Hepatocyte (in vitro differentiated cells): ENCODE measurements at regions not wholly inside any gene's neighbourhood (a gene's known extent, or its start where the extent isn't known, plus 50 kb on each side); places are given as distances from the start of the nearest gene placed in this dataset.
A peak's percentile ranks its signal among the peaks of the same experiment; 100 is the strongest.

Experiments used
- DNase-seq: peaks from one replicate; pipeline ENCODE4 v3.0.0-alpha.2; 2016; ENCODE audit warnings: low spot score
- H2AFZ ChIP-seq: fragments of 200-600 bp; sonication (generic); 2 replicates; pipeline ENCODE4 v1.6.0; 2016; ENCODE audit warnings: antibody characterized with exemption, mild to moderate bottlenecking
- H3K27ac ChIP-seq: fragments of 200-600 bp; sonication (generic); 2 replicates; pipeline ENCODE4 v1.5.1; 2016; ENCODE audit warnings: mild to moderate bottlenecking
- H3K27me3 ChIP-seq: fragments of 200-600 bp; sonication (generic); 2 replicates; pipeline ENCODE4 v1.6.1; 2016
- H3K36me3 ChIP-seq: fragments of 200-600 bp; sonication (generic); replicated peaks from 2 replicates; pipeline ENCODE4 v1.5.1; 2016; ENCODE audit warnings: low read depth; ENCODE audit not compliant: insufficient read depth
- H3K4me1 ChIP-seq: fragments of 200-600 bp; sonication (generic); 2 replicates; pipeline ENCODE4 v1.5.1; 2016; ENCODE audit warnings: mild to moderate bottlenecking, moderate library complexity; ENCODE audit not compliant: insufficient read depth
- H3K4me2 ChIP-seq: fragments of 200-600 bp; sonication (generic); 2 replicates; pipeline ENCODE4 v1.6.0; 2016
- H3K4me3 ChIP-seq: fragments of 200-600 bp; sonication (generic); 2 replicates; pipeline ENCODE4 v1.5.1; 2016; ENCODE audit warnings: mild to moderate bottlenecking
- H3K79me2 ChIP-seq: fragments of 200-600 bp; sonication (generic); 2 replicates; pipeline ENCODE4 v1.6.0; 2017; ENCODE audit warnings: mild to moderate bottlenecking
- H3K9me2 ChIP-seq: fragments of 200-600 bp; sonication (generic); replicated peaks from 2 replicates; pipeline ENCODE4 v1.6.0; 2017; ENCODE audit warnings: mild to moderate bottlenecking; ENCODE audit not compliant: insufficient read depth
- H3K9me3 ChIP-seq: fragments of 200-600 bp; sonication (generic); 2 replicates; pipeline ENCODE4 v1.5.1; 2016; ENCODE audit warnings: low read depth, mild to moderate bottlenecking
- H4K20me1 ChIP-seq: fragments of 200-600 bp; sonication (generic); 2 replicates; pipeline ENCODE4 v1.6.0; 2016; ENCODE audit warnings: mild to moderate bottlenecking; ENCODE audit not compliant: insufficient read depth, poor library complexity, severe bottlenecking
- EZH2 ChIP-seq: fragments of 200-600 bp; sonication (generic); IDR thresholded peaks from 2 replicates; pipeline ENCODE4 v1.6.1; 2016; ENCODE audit warnings: antibody characterized with exemption, mild to moderate bottlenecking, borderline replicate concordance
- EZH2phosphoT487 ChIP-seq: fragments of 200-600 bp; sonication (generic); IDR thresholded peaks from one replicate; pipeline ENCODE4 v1.6.1; 2018; ENCODE audit warnings: antibody characterized with exemption, mild to moderate bottlenecking, low read depth, moderate library complexity; ENCODE audit not compliant: unreplicated experiment, severe bottlenecking
- WGBS: methylation state at CpG from one replicate; pipeline ENCODE4 v1.1.6; 2016; ENCODE audit warnings: low lambda C conversion rate; ENCODE audit errors: missing lambda C conversion rate; 5-methylcytosine and 5-hydroxymethylcytosine counted together
- TF ChIP-seq, protein P1 (sequence below): fragments of 200-600 bp; sonication (generic); IDR thresholded peaks from 2 replicates; pipeline ENCODE4 v1.5.1; 2016; ENCODE audit warnings: antibody characterized with exemption, mild to moderate bottlenecking; ENCODE audit not compliant: poor library complexity

DNA sequence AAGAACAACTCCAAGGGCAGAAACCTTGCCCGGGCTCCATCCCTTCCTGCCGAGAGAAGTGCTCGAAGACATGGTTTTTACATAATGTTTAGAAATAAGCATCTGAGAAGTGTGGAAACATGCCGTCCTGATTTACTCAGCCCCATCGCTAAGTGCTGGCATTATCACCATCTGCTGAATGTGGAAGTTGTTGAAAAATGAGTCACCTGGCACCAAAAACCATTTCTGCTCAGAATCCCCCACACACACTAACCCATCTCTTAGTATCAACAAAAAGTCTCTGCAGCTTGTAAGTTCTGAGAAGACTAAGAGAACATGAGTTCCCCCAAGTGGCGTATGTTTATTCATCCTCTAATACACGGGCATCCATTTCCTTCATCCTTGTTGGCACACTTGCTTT lies 51.0 kb upstream of the ARL8B start:
- H3K4me3 ChIP-seq: no peak overlapping the region
- DNase-seq: peak; percentile 38
- no peaks in the 10 kb centered on the region for H3K9me2 ChIP-seq
- H3K27me3 ChIP-seq: no peaks in the 10 kb centered on the region
- H3K27ac ChIP-seq: no peak overlapping the region
- H3K4me1 ChIP-seq: no peaks in the 10 kb centered on the region
- no peaks in the 10 kb centered on the region for H3K9me3 ChIP-seq
- no peak overlapping the region for H2AFZ ChIP-seq
- H3K79me2 ChIP-seq: no peaks in the 10 kb centered on the region
- no peak overlapping the region for H3K4me2 ChIP-seq
- no peaks in the 10 kb centered on the region for H4K20me1 ChIP-seq
- 81% methylated on average over 7 of the region's 7 CpGs for WGBS
- no peaks in the 10 kb centered on the region for H3K36me3 ChIP-seq
- TF ChIP-seq, protein P1, sequence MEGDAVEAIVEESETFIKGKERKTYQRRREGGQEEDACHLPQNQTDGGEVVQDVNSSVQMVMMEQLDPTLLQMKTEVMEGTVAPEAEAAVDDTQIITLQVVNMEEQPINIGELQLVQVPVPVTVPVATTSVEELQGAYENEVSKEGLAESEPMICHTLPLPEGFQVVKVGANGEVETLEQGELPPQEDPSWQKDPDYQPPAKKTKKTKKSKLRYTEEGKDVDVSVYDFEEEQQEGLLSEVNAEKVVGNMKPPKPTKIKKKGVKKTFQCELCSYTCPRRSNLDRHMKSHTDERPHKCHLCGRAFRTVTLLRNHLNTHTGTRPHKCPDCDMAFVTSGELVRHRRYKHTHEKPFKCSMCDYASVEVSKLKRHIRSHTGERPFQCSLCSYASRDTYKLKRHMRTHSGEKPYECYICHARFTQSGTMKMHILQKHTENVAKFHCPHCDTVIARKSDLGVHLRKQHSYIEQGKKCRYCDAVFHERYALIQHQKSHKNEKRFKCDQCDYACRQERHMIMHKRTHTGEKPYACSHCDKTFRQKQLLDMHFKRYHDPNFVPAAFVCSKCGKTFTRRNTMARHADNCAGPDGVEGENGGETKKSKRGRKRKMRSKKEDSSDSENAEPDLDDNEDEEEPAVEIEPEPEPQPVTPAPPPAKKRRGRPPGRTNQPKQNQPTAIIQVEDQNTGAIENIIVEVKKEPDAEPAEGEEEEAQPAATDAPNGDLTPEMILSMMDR: no peak
- TF ChIP-seq EZH2 (no peak), EZH2phosphoT487 (no peak)

DNA sequence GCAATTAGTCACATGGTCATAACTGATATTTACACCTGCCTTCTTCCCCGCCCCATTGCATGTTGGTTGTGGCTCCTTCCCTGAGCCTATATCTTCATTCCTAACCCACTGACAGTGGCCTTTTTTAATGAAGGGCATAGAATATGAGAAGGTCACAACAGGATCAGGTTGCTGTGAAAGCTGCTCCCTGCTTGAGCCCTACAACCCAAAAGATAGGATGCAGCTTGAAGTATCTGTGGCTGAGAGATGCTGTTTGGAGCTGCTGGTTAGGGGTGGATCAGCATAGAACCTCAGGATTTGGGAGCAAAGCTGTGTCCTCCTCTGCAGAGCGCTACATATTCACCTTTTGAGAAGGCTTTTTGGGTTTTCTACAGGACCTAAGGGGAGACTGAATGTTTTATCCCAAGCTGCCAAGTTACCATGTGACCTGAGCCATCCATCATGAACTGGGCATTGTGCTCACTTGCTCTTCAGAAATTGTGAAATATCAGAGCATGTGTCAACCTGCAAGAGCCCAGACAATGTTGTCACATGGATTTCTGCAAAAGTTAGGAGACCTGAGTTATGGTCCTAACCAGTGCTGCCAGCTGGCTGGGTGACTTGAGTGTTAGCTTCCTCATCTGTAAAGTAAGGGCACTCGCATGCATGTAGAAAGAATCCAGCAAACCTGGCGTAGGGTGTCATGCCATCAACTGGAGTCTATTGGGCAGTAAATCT lies 49.8 kb upstream of the ARL8B start:
- Histone ChIP-seq H4K20me1 (no peaks in the 10 kb centered on the region), H3K27me3 (no peaks in the 10 kb centered on the region), H3K36me3 (no peaks in the 10 kb centered on the region), H3K4me3 (no peak overlapping the region), H3K4me2 (no peak overlapping the region), H2AFZ (no peak overlapping the region), H3K9me3 (no peaks in the 10 kb centered on the region), H3K79me2 (no peaks in the 10 kb centered on the region), H3K4me1 (no peaks in the 10 kb centered on the region), H3K27ac (no peak overlapping the region), H3K9me2 (no peaks in the 10 kb centered on the region)
- no peak for DNase-seq
- TF ChIP-seq EZH2 (no peak), EZH2phosphoT487 (no peak)
- TF ChIP-seq, protein P1: no peak
- 94% methylated on average over 4 of the region's 4 CpGs for WGBS
